Adrenal gland (tissue), 5 donors: ENCODE measurements at regions not wholly inside any gene's neighbourhood (a gene's known extent, or its start where the extent isn't known, plus 50 kb on each side); places are given as distances from the start of the nearest gene placed in this dataset.

Experiments used
- POLR2A ChIP-seq, 2 donors: fragments of 450-650 bp; IDR thresholded peaks; one replicate each; pipeline ENCODE4 v1.6.1; 2017; ENCODE audit warnings: antibody characterized with exemption in 2 of 2, mild to moderate bottlenecking in 2 of 2, moderate library complexity in 1 of 2
- TF ChIP-seq, protein P1 (sequence below), 6 experiments: fragments of 450-650 bp in 4 of 6; fragments of 200-600 bp in 2 of 6; sonication (generic) in 1 of 6; IDR thresholded peaks; 1 replicate in 5 of 6; 2 replicates in 1 of 6; pipeline versions ENCODE4 v1.5.1 to v1.8.0; 2016 to 2021; ENCODE audit warnings: antibody characterized with exemption in 6 of 6, mild to moderate bottlenecking in 2 of 6, moderate library complexity in 1 of 6
- donor health status: DM: no; HTN: no; CAD: no.

DNA sequence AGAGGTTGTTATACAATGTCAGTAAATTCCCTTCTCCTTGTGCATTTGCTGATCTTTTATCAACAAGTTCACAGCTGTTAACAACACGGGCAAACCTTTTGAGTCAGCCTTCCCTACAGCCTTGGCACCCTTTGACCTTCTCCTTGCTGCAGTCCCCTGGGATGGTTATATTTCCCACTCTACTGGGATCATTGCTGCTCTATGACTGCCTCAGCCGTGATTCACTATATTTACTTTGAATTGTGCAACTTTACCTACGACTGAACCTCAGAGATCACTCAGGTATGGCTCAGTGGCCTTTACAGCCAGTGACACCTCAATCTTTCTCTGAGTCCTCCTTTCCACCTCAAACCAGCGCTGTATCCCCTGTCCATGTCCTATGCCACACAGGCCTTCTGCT is 1293.3 kb downstream of the EPHA7 start:
- no peak for TF ChIP-seq POLR2A (IDR thresholded peaks at IDR 0.05)
- TF ChIP-seq, protein P1, sequence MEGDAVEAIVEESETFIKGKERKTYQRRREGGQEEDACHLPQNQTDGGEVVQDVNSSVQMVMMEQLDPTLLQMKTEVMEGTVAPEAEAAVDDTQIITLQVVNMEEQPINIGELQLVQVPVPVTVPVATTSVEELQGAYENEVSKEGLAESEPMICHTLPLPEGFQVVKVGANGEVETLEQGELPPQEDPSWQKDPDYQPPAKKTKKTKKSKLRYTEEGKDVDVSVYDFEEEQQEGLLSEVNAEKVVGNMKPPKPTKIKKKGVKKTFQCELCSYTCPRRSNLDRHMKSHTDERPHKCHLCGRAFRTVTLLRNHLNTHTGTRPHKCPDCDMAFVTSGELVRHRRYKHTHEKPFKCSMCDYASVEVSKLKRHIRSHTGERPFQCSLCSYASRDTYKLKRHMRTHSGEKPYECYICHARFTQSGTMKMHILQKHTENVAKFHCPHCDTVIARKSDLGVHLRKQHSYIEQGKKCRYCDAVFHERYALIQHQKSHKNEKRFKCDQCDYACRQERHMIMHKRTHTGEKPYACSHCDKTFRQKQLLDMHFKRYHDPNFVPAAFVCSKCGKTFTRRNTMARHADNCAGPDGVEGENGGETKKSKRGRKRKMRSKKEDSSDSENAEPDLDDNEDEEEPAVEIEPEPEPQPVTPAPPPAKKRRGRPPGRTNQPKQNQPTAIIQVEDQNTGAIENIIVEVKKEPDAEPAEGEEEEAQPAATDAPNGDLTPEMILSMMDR (IDR thresholded peaks at IDR 0.05), result no peak
